ENCODE measurements at regions not wholly inside any gene's neighbourhood (a gene's known extent, or its start where the extent isn't known, plus 50 kb on each side); places are given as distances from the start of the nearest gene placed in this dataset.
"Not testable (repeated sequence)": the region's sequence is repeated elsewhere in the genome, so short reads cannot be mapped to it uniquely, and the experiment has no call there.

DNA sequence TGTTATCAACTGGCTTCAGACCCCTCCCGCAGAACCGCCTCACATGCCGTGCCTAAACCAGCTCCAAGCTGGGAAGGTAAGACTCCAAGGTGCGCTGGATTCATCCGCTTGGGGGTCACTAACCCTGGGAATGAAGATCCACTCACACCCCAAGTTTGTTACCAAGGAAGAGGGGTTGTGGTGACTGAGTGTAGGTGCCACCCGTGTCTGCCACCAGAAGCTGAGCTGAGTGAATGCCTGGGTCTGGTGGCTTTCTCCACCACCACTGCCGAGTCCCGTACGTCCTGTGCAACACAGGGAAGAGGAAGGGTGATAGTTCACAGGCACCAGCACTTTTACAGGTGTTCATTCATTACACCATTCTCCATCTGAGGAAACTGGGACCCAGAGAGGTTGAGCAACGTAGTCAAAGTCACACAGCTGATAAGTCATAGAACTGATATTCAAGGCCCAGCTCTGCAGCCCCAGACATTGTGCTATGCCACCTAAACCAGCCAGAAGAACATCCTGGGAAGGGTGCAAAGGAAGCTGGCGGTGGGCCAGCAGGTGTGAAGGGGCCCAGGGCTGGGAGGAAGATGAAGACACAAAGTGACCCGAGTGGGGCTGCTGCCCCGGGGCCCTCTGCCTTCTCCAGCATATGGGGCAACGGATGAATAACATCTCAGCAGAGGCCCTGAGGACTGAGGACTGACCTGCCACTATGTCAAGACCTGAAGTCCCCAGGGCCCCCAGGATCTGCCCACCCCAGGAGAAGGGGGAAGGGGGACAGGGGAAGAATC lies 70.9 kb upstream of the PPP1R26 start:
- DNase-seq (ENCODE audit: low spot score) = no peak

- no peak for DNase-seq (ENCODE audit: low spot score)
Measured at GRCh38 chr9:135409286-135410200, 70.0 kb upstream of the PPP1R26 start.

GRCh38 chr9:135410421-135410820 lies 69.2 kb upstream of the PPP1R26 start:
- DNase-seq (ENCODE audit: low spot score) = no peak

- no peak for DNase-seq (ENCODE audit: low spot score)
Measured at GRCh38 chr9:135410831-135411473, 68.6 kb upstream of the PPP1R26 start.

GRCh38 chr9:135411605-135412004 lies 68.0 kb upstream of the PPP1R26 start:
- not testable (repeated sequence) for DNase-seq (ENCODE audit: low spot score)

GRCh38 chr9:135412315-135413085 lies 67.1 kb upstream of the PPP1R26 start:
- peak; percentile 84 for DNase-seq (ENCODE audit: low spot score)

- no peak for DNase-seq (ENCODE audit: low spot score)
Measured at GRCh38 chr9:135413086-135413375, 66.6 kb upstream of the PPP1R26 start.

GRCh38 chr9:135413461-135413860 lies 66.1 kb upstream of the PPP1R26 start:
- no peak for DNase-seq (ENCODE audit: low spot score)

DNA sequence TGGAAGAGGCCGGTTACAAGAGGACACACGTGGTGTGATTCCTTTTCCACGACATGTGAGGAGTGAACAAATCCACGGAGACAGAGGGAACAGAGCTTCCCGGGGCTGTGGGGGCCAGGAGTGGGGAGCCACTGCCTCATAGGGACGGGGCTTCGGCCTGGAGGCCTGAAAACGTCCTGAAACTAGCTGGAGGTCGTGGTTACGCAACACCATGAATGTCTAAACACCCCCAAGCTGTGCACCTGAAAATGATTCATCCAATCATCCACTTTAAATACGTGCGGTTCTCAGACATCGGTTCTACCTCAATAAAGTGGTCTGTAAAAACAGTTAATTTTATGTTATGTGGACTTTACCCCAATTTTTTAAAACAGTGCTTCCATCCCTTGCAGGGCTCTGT lies 65.3 kb upstream of the PPP1R26 start:
- DNase-seq (ENCODE audit: low spot score) = no peak

DNA sequence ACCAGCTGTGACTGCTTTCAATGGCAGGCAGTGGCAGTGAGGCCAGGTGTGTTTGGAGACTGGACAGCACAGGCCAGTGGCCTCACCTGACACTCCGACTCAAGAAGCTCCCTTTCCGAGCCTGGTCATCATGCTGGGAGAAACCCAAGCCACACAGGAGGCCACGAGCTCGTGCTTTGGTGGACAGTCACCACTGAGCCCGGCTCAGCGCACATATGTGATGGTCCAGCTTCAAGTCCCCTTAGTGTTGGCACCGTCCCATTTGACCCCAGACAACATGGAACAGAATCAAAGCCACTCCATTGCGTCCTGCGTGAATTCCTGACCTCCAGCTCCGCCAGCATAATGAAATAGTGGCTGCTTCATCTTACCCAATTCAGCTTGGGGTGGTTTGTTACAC lies 64.0 kb upstream of the PPP1R26 start:
- DNase-seq (ENCODE audit: low spot score) = no peak

DNA sequence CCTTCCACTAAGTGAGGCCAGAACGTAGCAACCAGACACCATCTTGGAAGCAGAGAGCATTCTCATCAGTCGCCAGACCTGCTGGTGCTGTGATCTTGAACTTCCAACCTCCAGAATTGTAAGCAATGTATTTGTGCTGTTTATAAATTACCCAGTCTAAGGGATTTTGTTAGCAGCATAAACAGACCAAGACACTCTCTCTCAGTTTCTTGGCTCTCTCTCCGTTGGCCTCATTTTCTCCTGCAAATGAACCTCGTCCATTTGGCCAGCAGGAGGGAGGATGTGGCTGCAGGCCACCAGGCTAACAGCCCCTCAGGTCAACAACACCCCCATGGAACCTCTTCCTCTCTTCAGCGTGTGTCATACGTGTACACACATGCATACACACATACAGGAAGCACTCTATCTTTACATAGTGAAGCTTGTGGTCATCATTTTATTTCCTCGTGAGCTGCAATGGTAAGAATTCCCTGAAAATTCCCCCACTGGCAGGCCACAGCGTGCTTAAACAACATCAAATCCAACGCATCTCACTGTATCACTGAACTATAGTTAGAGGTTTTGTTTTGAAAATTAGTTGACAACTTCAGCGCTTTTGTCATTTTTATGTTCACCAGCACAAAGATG lies 62.8 kb upstream of the PPP1R26 start:
- DNase-seq (ENCODE audit: low spot score) = no peak

- DNase-seq (ENCODE audit: low spot score) = no peak
Measured at GRCh38 chr9:135418161-135418560, 61.4 kb upstream of the PPP1R26 start.

GRCh38 chr9:135419106-135419505 lies 60.5 kb upstream of the PPP1R26 start:
- no peak for DNase-seq (ENCODE audit: low spot score)

GRCh38 chr9:135422341-135422944 lies 57.1 kb upstream of the PPP1R26 start:
- no peak for DNase-seq (ENCODE audit: low spot score)

- DNase-seq (ENCODE audit: low spot score) = no peak
Measured at GRCh38 chr9:135423725-135424124, 55.9 kb upstream of the PPP1R26 start.
